ENCODE measurements at regions not wholly inside any gene's neighbourhood (a gene's known extent, or its start where the extent isn't known, plus 50 kb on each side); places are given as distances from the start of the nearest gene placed in this dataset.

- DNase-seq = no peak
Observed at GRCh38 chr4:175436196-175436595, 375.9 kb downstream of the GPM6A start.

- no peak for DNase-seq
Observed at GRCh38 chr4:175440786-175441185, 371.3 kb downstream of the GPM6A start.

- DNase-seq = no peak
Observed at GRCh38 chr4:175441256-175441655, 370.8 kb downstream of the GPM6A start.

GRCh38 chr4:175443547-175443946 lies 368.5 kb downstream of the GPM6A start:
- DNase-seq = no peak

- DNase-seq = no peak
Observed at GRCh38 chr4:175444512-175444911, 367.6 kb downstream of the GPM6A start.

- no peak for DNase-seq
Observed at GRCh38 chr4:175447016-175447415, 365.0 kb downstream of the GPM6A start.

GRCh38 chr4:175450446-175450845 lies 361.6 kb downstream of the GPM6A start:
- no peak for DNase-seq

GRCh38 chr4:175451238-175451965 lies 360.7 kb downstream of the GPM6A start:
- DNase-seq = no peak

- DNase-seq = no peak
Observed at GRCh38 chr4:175453456-175453855, 358.6 kb downstream of the GPM6A start.

- DNase-seq = no peak
Observed at GRCh38 chr4:175456131-175456530, 355.9 kb downstream of the GPM6A start.

GRCh38 chr4:175457956-175458355 lies 354.1 kb downstream of the GPM6A start:
- DNase-seq = no peak

- no peak for DNase-seq
Observed at GRCh38 chr4:175459571-175459970, 352.5 kb downstream of the GPM6A start.

GRCh38 chr4:175460414-175460813 lies 351.6 kb downstream of the GPM6A start:
- peak in 1 of 3 donors; percentile 7 for DNase-seq

- peak in 1 of 3 donors; percentile 8 for DNase-seq
Observed at GRCh38 chr4:175469514-175469913, 342.6 kb downstream of the GPM6A start.

GRCh38 chr4:175470131-175470530 lies 341.9 kb downstream of the GPM6A start:
- DNase-seq = peak in 1 of 3 donors; percentile 31

GRCh38 chr4:175480404-175480803 lies 331.7 kb downstream of the GPM6A start:
- DNase-seq = no peak

GRCh38 chr4:175499735-175500352 lies 312.2 kb downstream of the GPM6A start:
- DNase-seq = no peak

GRCh38 chr4:175504318-175504717 lies 307.7 kb downstream of the GPM6A start:
- DNase-seq = no peak

- DNase-seq = no peak
Observed at GRCh38 chr4:175509320-175509719, 302.7 kb downstream of the GPM6A start.

- DNase-seq = peak in 1 of 3 donors; percentile 11
Observed at GRCh38 chr4:175511861-175512260, 300.2 kb downstream of the GPM6A start.

- DNase-seq = no peak
Observed at GRCh38 chr4:175514174-175514573, 297.9 kb downstream of the GPM6A start.

GRCh38 chr4:175530655-175531054 lies 281.4 kb downstream of the GPM6A start:
- DNase-seq = no peak

GRCh38 chr4:175531405-175532091 lies 280.5 kb downstream of the GPM6A start:
- peak in 1 of 3 donors; percentile 51 for DNase-seq
